ENCODE measurements at regions not wholly inside any gene's neighbourhood (a gene's known extent, or its start where the extent isn't known, plus 50 kb on each side); places are given as distances from the start of the nearest gene placed in this dataset.

- H3K27ac ChIP-seq (ENCODE audit: control insufficient read depth, insufficient read depth, low read length) = peak overlapping the region; percentile 88
- H2AFZ ChIP-seq (ENCODE audit: control insufficient read depth, low read length) = no peak overlapping the region
- dilution Hi-C loops (cut with MboI; ENCODE audit: extremely low pct_ligation_motif_present, low sequenced_read_pairs) = no loop called here
- H3K4me2 ChIP-seq (ENCODE audit: control insufficient read depth, extremely low read depth, insufficient read depth, low read depth, low read length) = peak overlapping the region; percentile 73
- H3K9me3 ChIP-seq (ENCODE audit: control insufficient read depth, low read depth, low read length) = no peaks in the 10 kb centered on the region
- DNase-seq (ENCODE audit: low read depth, low spot score) = no peak
- H4K20me1 ChIP-seq (ENCODE audit: control insufficient read depth, extremely low read depth, insufficient read depth, low read length) = no peaks in the 10 kb centered on the region
- no peaks in the 10 kb centered on the region for H3K9me1 ChIP-seq (ENCODE audit: control insufficient read depth, extremely low read depth, insufficient read depth, low read length)
- H3K36me3 ChIP-seq (ENCODE audit: control insufficient read depth in 2 of 2, extremely low read depth in 1 of 2, insufficient read depth in 2 of 2, low read length in 2 of 2) = no peaks in the 10 kb centered on the region
- H3K9ac ChIP-seq (ENCODE audit: control insufficient read depth, extremely low read depth, insufficient read depth, low read length) = no peak overlapping the region
- FAIRE-seq = peak; percentile 57
- no peaks in the 10 kb centered on the region for H3K79me2 ChIP-seq (ENCODE audit: control insufficient read depth, insufficient read depth, low read length)
- H3K4me3 ChIP-seq (ENCODE audit: control insufficient read depth in 2 of 3, extremely low read depth in 1 of 3, insufficient read depth in 2 of 3, low read depth in 1 of 3, low read length in 3 of 3) = no peak overlapping the region
- TF ChIP-seq CTCF (optimal IDR thresholded peaks at IDR 0.05 in 1 of 3, IDR thresholded peaks at IDR 0.05 in 1 of 3, conservative IDR thresholded peaks at IDR 0.05 in 1 of 3; ENCODE audit: extremely low read depth in 1 of 3, insufficient read depth in 2 of 3, low read length in 3 of 3) (no peak), EZH2 (IDR thresholded peaks at IDR 0.05; ENCODE audit: low read length) (no peak)
- H3K4me1 ChIP-seq (ENCODE audit: control insufficient read depth, extremely low read depth, insufficient read depth, low read length) = peaks cover 49% of the 10 kb centered on the region
- no peaks in the 10 kb centered on the region for H3K27me3 ChIP-seq (ENCODE audit: control insufficient read depth, extremely low read depth, insufficient read depth, low read length)
These were observed 236.1 kb upstream of the DDHD1 start for GRCh38 chr14:53389202-53389601.

GRCh38 chr14:53386362-53386761 lies 233.2 kb upstream of the DDHD1 start:
- DNase-seq (ENCODE audit: low read depth, low spot score) (no peak), FAIRE-seq (no peak)
- TF ChIP-seq CTCF (optimal IDR thresholded peaks at IDR 0.05 in 1 of 3, IDR thresholded peaks at IDR 0.05 in 1 of 3, conservative IDR thresholded peaks at IDR 0.05 in 1 of 3; ENCODE audit: extremely low read depth in 1 of 3, insufficient read depth in 2 of 3, low read length in 3 of 3) (no peak), EZH2 (IDR thresholded peaks at IDR 0.05; ENCODE audit: low read length) (no peak)
- no peak overlapping the region for H3K4me3 ChIP-seq (ENCODE audit: control insufficient read depth in 2 of 3, extremely low read depth in 1 of 3, insufficient read depth in 2 of 3, low read depth in 1 of 3, low read length in 3 of 3)
- no peaks in the 10 kb centered on the region for H4K20me1 ChIP-seq (ENCODE audit: control insufficient read depth, extremely low read depth, insufficient read depth, low read length)
- dilution Hi-C loops (cut with MboI; ENCODE audit: extremely low pct_ligation_motif_present, low sequenced_read_pairs) = no loop called here
- no peaks in the 10 kb centered on the region for H3K9me3 ChIP-seq (ENCODE audit: control insufficient read depth, low read depth, low read length)
- no peaks in the 10 kb centered on the region for H3K79me2 ChIP-seq (ENCODE audit: control insufficient read depth, insufficient read depth, low read length)
- H3K4me2 ChIP-seq (ENCODE audit: control insufficient read depth, extremely low read depth, insufficient read depth, low read depth, low read length) = no peak overlapping the region
- no peaks in the 10 kb centered on the region for H3K9me1 ChIP-seq (ENCODE audit: control insufficient read depth, extremely low read depth, insufficient read depth, low read length)
- no peak overlapping the region for H2AFZ ChIP-seq (ENCODE audit: control insufficient read depth, low read length)
- H3K4me1 ChIP-seq (ENCODE audit: control insufficient read depth, extremely low read depth, insufficient read depth, low read length) = peaks cover 37% of the 10 kb centered on the region
- no peaks in the 10 kb centered on the region for H3K27me3 ChIP-seq (ENCODE audit: control insufficient read depth, extremely low read depth, insufficient read depth, low read length)
- H3K9ac ChIP-seq (ENCODE audit: control insufficient read depth, extremely low read depth, insufficient read depth, low read length) = no peak overlapping the region
- no peak overlapping the region for H3K27ac ChIP-seq (ENCODE audit: control insufficient read depth, insufficient read depth, low read length)
- H3K36me3 ChIP-seq (ENCODE audit: control insufficient read depth in 2 of 2, extremely low read depth in 1 of 2, insufficient read depth in 2 of 2, low read length in 2 of 2) = no peaks in the 10 kb centered on the region

Data from keratinocyte (primary cell).